GM04503 (cell line): ENCODE measurements at regions not wholly inside any gene's neighbourhood (a gene's known extent, or its start where the extent isn't known, plus 50 kb on each side); places are given as distances from the start of the nearest gene placed in this dataset.
"Not testable (repeated sequence)": the region's sequence is repeated elsewhere in the genome, so short reads cannot be mapped to it uniquely, and the experiment has no call there.

ENCODE experiments used
- DNase-seq: peaks from one replicate; pipeline ENCODE4 v3.0.0-alpha.2; 2012; ENCODE audit warnings: low read depth

DNA sequence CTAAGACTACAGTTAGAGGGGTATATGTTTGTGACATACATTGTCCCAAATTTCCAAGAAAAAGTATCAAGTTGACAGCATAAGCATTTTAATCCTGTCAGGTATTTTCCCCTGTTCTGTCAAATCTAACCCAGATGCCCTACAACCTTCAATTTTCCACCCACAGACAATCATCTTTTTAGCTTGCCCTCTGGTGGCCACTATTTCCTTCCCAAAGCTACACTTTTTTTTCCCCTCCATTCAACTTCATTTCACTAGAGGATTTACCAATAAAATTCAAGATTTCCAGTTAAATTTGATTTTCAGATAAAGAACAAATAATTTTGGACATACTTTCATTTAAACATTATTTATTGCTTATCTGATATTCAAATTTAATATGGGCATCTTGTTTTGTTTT lies 286.6 kb downstream of the TENT5A start:
- DNase-seq, result no peak

DNA sequence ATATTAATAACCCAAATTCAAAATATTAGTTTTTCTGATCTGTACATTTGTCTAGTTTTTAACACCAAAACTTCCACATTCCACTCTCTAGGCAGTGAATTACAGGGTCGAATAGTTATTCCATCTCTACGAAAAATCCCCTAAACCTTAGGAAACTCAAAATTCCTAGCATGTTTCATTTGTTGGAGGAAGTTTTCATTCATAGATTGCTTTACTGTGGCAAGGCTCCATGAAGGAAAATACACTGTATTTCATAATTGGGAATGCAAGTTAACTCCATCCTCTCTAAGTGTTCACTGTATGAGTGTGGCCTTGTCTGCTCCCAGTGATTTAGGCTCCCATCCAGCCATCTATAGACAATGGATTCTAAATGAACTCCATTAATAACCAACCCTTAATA lies 296.1 kb downstream of the TENT5A start:
- DNase-seq, result no peak

DNA sequence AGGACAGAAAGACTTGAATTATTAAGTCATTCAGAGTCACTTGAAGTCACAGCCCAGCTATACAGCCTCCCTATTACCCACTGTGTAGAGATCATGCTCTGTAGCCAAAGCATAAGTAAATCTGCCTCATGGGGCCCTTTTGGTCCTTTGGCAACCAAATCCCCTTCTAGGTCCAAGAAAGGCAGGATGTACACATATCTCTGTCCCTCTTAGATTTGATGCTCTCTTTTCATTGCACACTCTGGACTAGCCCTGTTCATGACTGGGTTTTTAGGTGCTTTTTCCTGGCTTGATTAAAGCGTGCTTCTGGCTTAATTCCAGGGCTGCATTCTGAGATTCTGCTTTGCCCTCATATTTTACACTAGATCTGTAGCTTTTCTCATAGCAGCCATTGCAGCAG lies 296.8 kb downstream of the TENT5A start:
- no peak for DNase-seq

DNA sequence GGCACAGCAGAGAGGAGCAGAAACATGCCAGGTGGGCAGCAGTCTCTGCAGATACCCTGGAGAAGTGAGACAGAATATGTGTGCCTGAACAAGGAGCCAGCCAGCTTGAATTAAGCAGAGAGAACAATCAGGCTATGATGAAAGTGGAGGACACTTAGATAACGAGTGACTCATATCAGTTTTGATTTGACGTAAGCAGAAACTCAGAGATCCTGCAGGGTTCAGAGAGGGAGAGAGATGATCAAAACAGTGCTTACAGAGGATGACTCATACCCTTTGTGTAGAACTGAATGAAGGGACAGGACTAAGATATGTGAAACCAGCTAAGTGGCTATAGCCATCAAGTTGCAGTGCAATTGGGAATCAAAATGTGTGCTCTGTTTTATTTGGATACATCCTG lies 300.7 kb downstream of the TENT5A start:
- DNase-seq, result peak; percentile 55

DNA sequence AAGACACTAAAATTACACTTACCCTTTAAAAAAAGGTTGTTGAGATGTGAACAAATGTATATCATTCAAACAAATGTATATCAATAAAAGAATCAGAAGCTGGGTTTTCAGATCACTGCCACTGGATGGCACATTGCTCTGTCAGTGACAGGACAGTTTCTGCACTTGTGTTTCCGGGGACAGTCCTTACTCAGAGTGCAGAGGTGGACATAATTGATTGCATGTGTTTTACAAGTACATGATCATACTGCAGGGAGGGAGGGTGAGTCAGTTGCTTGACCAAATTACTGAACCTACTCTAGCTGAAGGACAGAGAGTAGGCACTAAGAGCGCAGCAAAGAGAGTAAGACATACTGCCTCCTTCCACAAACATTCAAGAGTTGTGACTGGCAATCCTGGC lies 302.3 kb downstream of the TENT5A start:
- peak; percentile 53 for DNase-seq

DNA sequence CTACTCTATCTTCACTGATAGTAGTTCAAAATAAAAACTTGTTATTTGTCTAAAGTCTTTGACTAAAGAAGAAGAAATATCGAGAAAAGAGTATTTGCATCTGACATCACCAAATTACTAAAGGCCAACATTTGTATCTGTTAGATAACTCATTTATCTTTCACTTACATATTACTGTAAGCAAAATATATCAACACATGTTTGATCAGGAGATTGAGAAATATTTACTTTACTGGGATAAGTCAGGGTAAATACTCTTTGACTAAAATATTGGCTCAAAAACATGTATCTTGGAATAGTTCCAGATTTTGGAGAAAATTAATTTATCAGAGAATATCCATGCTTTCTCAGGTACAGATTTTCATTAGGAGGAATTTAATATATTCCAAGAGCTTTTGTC lies 306.0 kb downstream of the TENT5A start:
- DNase-seq, result no peak

DNA sequence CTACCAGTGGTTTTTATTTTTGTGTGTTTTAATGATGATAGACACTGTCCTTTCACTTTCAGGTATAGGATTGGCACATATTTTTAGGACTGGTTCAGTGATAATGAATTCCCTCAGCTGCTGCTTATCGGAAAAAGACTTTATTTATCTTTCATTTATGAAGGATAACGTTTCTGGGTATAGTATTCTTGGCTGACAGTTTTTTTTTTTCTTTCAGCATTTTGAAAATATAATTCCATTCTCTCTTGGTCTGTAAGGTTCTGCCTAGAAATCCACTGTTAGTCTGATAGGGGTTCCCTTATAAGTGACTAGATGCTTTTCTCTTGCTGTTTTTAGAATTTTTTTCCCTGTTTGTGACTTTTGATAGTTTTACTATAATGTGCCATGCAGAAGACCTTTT lies 313.1 kb downstream of the TENT5A start:
- DNase-seq, result no peak

DNA sequence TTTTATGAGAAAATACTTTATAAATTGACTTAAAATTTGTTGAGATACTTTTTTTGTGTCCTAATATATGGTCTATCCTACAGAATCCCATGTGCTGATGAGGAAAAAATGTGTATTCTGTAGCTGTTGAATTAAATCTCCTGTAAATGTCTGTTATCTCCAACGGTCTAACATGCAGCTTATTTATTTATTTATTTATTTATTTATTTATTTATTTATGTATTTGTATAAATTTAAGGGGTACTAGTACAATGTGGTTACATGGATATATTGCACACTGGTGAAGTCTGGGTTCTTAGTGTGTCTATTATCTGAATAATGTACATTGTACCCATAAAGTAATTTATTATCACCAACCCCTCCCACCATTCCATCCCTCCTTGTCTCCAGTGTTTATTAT lies 315.5 kb downstream of the TENT5A start:
- DNase-seq, result no peak

DNA sequence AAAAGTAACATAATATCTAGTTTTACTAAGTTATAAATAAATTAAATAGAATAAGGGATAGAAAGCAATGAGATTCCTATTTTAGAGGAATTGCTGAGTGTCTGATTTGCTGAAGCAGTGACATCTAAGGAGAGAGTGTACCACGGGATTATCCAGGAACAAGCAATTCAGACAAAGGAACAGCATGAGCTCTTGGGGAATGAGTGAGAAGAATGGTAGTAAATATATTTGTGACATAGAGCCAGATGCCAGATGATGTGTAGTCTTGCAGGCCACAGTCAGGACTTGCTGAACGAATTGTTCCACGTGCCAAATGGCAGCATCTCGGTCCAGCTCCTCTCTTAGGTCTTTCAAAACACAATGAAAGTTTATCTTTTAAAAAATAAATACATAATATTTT lies 339.2 kb downstream of the TENT5A start:
- DNase-seq, result no peak

DNA sequence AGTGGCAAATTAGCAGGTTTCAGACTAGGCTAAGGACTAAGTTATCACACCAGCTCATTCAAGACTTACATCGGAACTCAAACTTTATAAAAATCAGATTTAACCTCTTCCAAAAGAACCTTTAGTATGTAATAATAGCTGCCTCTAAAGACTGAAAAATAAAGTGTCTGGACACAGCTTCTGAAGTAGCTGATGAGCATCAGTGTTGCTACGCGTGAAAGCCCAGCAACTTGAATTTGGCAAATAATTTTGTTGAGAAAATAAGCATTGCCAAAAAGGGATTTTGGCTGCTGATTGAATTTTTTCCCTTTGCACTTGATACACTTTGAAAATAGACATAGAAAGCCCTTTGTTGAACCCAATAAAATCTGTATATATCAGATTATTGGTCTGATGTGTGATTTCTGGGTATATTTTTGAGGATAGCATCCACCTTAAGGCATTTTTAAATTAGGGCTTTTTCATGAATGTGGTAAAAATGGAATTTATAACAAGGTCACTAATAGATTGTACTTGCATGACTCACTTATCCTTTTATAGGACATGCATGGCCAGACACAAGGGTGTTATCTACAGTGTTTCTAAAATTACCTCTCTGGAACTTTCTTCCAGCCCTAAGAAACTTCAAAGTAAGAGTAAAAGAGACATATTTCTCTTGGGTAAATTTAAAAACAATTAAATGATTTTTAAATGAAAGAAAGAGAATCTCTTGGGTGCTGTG lies 350.4 kb downstream of the TENT5A start:
- DNase-seq, result peak; percentile 48

DNA sequence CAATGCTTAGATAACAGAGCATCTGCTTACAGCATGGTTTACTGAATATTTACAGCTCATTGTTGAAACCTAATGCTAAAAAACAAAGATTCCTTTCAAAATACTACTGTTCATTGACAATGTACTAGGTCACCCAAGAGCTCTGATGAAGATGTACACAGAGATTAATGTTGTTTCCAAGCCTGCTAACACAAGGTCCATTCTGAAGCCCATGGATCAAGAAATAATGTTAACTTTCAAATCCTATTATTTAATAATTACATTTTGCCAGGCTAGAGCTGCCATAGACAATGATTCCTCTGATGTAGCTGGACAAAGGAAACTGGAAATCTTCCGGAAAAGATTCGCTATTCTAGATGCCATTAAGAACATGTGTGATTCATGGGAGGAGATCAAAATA lies 355.6 kb downstream of the TENT5A start:
- DNase-seq, result no peak

DNA sequence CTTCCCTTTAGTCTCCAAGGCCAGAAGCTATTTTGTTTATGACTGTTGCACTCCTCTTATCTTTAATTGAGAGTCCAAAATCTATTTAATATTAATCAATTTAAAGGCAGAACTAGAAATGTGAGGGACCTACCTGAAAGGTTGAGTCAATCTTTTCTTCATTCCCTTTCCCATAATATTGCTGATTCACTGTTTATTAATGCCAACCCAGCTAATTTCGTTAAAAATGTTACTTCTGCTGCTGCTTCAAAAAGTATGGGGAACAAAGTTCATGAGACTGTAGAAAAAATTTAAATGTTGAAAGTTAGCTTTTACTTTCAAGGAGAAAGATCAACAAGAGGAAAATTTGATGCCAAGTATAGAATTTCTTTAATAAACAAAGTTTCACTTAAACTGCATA lies 365.3 kb downstream of the TENT5A start:
- no peak for DNase-seq

DNA sequence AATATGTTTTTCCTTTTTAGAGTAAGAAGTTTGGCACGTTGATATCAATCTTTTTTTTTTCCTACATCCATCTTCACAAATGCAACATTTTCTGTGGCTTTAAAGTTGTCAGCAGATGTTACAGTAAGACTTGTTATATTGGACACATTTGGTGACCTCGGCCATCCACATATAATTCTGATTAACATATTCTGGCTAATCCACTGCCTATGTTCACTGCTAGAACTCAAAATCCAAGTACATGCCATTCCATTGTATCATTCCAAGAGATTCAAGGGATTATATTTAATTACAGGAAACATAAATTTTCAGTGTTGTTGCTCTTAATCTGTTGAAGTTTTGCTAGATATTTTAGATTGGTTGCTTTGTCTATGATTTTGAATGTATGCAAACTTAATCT lies 367.6 kb downstream of the TENT5A start:
- peak; percentile 43 for DNase-seq

DNA sequence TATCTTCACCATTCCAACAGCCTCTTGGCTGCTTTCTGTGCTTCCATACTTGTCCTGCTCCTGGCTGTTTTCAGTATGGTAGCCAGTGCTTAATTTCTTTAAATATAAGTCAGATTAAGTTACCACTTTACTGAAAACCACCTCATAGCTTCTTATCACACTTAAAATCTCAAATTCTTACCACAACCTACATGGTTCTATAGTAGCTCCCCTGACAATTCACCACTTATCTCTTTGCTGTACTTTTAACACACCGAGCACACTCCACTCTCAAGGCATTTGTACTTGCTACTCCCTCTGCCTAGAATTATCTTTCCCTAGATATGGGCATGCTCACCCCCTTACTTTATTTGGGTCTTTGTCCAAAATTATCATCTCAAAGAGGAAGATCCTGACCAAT lies 369.0 kb downstream of the TENT5A start:
- DNase-seq, result no peak

DNA sequence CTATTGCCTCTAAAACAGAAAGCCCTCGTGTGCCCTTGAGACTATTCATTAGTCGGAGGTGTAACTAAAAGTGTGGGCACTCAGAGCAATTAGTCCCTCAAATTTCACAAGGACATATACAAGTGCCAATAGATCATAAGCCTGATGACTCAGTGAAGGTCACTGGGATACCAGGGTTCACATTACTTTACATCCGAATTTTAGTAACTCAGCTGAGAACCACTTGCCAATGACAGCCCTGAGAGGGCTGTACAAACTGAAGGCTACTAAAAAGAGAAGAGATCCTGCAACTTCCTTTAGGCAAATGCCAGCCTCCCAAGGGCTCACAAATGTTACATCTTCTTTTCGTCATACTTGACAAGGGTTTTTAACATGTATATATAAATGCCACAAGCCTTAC lies 369.6 kb downstream of the TENT5A start:
- no peak for DNase-seq

DNA sequence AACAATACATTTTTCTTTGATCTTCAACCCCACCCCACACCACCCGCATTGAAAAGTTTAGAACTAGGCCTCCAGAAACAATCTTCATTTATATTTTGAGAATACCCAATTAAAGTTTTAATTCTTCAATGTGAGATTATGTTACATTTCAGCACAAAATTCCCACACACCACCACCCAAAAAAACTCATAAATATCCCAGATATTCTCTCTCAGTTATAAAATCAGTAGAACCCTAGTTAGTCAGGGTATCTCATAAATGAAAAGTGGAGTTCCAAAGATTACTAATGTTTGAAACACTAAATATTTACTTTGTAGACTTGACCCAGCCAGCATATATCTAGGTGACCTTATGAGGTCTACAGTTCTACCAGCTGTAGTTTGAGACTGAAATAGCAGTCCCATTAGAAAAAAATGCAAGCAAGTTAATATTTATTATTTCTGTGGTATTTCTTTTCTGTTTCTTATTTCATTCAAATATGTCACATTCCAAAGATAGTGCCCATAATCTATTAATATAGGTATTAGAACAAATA lies 371.0 kb downstream of the TENT5A start:
- DNase-seq, result no peak

DNA sequence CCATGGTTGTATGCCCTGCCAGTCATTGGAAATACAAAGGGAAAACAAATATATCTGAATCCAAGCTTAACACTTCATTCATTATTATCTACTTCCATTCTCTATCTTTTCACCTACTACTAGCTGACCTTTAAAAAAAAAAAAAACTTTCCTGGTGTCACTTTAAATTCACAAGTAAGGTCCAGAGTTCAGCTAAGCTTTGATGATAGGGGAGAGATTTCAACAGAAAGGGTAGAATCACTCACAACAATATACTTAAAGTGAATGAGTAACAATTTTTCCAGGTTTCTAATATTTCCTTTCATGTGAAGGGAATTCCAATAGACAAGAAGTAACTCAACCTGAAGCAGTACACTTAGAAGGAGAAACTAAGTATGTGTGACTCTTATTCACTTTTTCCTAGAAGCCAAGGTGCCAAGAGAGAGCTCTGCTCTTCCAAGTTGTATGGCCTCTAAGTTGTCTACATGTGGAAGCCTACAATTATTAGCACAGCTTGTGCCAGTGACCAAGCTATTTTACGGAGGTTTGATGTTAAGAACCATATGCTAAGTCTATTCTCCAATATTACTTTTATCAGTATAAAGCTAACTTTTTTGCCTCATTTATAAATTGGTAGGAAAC lies 371.7 kb downstream of the TENT5A start:
- DNase-seq, result no peak

DNA sequence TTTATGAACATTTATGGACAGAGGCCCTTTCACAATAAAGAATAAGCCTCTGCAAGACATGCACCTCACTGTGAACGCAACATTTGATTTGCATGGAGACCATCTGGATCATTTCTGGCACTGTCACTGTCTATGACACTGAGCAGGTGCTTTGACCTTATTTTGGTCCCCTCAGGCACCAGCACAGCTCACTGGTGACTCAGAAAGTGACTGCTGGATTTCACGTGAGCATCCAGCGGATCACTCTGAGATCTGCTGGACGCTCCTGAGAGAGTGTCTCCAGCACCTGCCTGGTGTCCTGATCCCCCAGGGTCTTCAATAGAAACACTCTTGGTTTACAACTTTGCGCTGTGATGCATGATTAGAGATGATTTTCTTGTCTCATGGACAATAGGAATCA lies 375.7 kb downstream of the TENT5A start:
- DNase-seq, result no peak

DNA sequence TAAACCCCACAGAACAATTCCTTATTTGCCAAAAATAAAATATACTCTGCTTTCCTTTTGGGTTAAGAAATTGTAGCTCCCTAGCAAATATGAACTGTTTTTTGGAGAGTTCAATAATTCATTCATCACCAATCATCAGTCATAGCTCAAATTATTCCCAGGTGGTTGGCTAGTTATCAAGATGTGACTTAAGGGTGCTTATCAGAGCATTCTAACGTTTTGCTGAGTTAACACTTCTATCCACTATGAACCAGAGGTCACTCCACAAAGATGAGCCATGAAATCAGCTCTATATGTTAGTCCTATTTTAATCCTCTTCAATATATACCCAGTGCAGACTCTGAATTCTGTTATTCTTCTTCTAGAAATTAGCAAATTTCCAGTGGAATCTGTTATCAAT lies 379.1 kb downstream of the TENT5A start:
- no peak for DNase-seq

DNA sequence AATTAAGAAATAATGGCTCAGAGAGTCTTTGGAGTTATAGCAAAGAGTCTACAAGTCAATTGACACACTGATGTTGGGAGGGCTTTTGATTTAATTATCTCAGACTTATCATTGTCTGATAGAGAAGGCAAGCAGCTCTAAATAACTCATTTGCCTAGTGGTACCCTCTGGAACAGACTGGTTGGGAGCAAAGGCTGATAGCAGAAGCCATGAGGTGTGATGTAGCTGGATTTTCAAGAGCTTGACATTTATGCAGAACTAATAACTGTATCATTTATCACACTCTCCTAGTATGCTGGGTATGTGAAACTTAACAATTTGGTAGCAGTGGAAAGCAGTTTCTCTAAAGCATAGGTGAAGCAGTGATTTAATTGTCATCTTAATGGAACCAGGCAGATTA lies 380.6 kb downstream of the TENT5A start:
- no peak for DNase-seq

DNA sequence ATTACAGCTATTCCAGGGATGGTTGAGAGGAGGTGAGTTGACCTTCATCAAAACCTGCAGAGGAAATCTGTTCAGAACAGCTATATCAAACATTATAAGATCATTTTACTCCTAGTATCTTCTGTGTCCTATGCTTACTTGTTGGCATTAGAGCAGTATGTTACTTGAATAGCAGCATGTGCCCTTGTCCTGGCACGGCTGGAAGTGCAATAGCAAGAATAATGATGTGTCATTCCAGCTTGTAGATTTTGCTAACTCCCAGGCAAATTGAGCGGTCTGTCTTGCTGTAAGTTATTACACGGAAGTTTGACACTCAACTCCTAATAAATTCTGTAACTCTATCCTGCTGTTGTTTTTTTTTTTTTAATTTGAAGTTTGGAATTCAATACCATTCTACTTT lies 385.5 kb downstream of the TENT5A start:
- DNase-seq, result no peak

DNA sequence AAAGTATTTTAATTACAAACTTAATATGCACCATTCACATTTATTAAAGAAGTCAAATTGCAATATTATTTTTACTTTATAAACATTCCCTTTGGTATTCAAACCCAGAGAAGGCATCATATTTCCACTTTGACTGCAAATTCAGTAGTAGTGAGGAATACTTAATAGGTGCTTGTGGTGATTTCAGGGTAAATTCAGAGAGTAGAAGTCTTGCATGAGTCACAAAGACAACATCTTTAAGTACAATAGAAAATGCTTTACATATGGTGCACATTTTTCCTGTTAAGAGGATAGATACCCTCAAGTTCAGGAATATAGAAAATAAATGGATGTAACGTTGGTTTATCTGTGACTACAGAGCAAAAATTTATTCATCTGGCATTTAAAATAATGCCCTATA lies 390.2 kb downstream of the TENT5A start:
- no peak for DNase-seq

DNA sequence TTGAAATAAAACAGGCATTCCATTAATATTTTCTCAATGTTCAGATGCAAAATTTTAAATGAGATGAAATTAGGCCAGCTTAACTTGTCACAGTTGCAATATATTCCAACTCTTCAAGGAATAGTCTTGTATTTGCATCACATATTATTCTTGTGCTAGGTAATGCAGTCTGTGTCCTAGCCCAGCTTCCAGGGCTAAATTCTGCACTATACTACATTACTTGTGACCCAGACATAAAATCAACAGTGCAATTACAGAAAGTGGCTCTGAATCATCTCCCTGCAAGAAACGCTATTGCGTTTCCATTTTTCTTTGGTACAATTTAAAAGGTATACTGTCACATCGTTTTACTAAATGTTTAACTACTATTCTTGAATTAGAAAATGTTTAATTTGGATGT lies 399.2 kb downstream of the TENT5A start:
- DNase-seq, result no peak

DNA sequence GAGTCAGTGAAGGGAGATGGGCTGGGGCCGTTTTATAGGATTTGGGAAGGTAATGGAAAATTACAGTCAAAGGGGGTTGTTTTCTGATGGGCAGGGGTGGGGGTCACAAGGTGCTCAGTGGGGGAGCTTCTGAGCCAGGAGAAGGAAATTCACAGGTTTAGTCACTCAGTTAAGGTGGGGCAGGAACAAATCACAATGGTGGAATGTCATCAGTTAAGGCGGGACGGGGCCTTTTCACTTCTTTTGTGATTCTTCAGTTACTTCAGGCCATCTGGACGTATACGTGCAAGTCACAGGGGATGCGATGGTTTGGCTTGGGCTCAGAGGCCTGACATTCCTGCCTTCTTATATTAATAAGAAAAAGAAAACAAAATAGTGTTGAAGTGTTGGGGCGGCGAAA lies 408.5 kb downstream of the TENT5A start:
- not testable (repeated sequence) for DNase-seq
